HG03442 (cell line): ENCODE measurements at regions not wholly inside any gene's neighbourhood (a gene's known extent, or its start where the extent isn't known, plus 50 kb on each side); places are given as distances from the start of the nearest gene placed in this dataset.

Experiments used
- ATAC-seq: cut with Tn5 transposase; IDR thresholded peaks from one replicate; pipeline ENCODE4 v1.9.1; 2021; ENCODE audit warnings: mild to moderate bottlenecking, moderate library complexity; ENCODE audit not compliant: unreplicated experiment

DNA sequence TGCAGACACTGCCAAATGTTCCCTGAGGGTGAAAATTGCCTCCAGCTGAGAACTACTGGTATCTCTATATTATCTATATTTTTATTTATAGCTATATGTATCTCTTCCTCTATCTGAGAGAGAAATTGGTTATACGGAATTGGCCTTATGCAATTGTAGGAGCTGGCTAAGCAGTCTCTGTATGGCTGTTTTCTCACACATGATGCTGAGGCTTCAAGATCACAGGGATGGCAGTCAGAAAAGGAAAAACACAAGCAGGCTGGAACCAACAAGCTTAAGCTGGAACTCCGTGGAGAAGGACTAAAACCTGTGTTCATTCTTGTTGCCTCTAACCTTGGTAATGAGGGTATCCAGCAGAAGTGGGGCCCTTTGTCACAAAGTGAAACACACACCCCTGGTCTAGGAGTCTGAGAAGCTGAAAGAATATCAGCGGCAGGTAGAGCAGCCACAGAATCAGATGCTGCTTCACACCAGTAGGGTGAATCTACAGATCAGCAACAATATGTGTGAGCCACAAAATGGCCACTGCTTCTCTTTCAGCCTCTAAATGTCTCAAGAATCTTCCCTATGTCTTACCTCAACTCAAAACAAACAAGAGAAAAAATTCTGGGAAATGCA is 166.5 kb upstream of the PPP1R2C start:
- no peak for ATAC-seq

GRCh38 chrX:42946544-42947194 is 168.7 kb upstream of the PPP1R2C start:
- no peak for ATAC-seq

DNA sequence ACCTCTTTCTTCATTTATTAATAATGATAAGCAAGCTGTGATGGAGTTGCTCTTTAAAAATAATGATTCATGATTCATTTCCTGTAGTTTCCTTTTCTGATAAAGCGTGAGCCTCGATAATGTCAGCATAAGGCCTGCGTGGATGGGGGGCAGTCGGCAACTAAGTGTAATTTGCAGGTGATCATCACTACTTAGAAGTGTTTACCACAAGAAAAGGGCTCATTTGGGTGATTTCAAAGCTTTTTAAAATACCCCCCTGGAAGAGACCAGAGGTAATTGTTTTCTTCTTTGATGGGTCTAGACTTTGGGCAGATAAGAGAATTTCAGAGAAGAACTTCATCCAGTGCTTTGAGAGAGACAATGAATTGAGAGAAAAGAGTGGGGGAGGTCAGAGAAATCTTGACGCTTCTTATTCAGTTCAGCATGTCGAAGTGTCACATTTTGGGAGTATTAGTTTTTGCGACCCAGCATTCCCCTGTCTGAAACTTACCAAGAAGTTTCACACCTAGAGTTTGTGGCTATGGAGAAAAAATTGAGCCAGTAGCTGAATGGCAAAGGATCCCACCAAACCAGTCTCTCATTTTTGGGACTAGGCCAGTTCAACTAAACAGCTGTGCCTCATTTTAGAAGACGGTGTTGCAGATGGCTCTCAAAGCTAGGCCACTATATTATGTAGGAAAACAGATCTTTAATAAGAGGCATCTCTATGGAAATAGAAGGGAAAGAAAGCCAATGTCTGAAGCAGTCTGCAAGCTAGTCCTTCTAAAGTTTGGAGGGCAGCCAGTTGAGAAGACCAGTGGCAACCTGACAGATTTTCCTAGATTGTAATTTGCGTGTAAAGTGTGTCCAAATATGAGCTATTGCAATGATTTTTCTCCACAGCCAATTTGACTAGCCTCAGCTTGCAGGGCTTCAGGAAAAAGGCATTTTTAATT is 171.0 kb upstream of the PPP1R2C start:
- no peak for ATAC-seq

- no peak for ATAC-seq
Observed at GRCh38 chrX:42951747-42952146, 173.8 kb upstream of the PPP1R2C start.

- no peak for ATAC-seq
Observed at GRCh38 chrX:42952621-42953020, 174.7 kb upstream of the PPP1R2C start.

GRCh38 chrX:42954880-42955279 is 176.9 kb upstream of the PPP1R2C start:
- ATAC-seq: peak; percentile 22

GRCh38 chrX:42955349-42955748 is 177.4 kb upstream of the PPP1R2C start:
- ATAC-seq: peak; percentile 85

DNA sequence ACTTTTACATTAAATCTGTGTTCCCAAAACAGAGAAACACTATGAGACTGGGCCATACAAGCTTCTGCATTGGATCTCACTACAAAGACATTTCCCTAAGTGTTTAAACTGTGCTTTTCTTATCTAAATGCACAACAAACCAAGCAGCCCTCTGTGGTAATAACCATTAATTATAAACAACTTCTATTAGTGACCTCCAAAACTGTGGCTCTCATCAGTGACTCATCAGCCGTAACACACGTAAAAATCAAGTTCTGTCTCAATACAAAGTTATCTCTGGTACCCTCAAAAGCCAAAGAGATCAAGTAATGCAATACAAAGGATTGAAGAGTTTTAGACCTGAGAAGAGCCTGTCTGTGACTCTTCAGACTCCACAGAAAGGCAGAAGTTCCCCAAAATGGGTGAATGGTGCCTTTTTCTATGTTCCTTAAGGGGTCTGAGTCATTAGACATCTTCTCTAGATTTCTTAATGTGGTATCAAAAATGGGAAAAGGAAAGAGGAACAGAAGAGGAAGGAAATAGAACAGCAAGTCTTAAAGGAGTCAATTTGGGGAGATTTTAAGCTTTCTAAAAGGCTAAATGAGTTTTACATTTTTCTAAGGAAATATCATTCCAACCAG is 189.8 kb upstream of the PPP1R2C start:
- no peak for ATAC-seq

DNA sequence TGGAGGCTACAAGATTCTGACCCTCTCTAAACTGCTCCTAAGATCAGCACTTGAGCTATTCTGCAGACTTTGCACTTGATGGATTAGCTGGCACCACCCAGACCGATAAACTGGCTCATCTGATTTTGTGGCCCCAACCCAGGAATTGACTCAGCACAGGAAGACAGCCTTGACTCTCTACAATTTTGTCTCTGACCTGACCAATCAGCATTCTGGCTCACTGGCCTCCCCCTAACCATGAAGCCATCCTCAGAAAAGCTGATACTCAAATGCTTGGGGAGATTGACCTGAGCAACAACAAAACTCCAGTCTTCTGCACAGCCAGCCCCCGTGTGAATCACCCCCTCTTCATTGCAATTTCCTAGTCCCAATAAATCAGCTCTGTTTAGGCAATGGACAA is 195.4 kb upstream of the PPP1R2C start:
- no peak for ATAC-seq

DNA sequence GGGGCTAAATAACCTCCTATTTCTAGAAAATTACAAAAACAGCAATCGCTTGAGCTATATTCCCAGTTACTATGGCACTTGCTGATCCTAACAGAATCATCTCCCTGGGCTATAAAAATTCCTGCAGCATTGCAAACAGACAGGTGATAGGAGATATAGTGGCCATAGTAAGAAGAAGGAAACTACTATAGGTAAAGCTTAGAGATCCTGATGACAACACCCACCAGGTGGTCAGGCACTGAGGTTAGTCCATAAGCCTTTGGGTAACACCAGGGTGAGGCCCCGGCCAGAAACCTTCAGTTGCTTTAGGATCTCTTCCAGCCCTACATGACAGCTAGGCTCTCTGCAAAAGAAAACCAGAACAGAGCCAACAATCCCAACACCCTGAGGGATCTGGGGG is 197.9 kb upstream of the PPP1R2C start:
- no peak for ATAC-seq

DNA sequence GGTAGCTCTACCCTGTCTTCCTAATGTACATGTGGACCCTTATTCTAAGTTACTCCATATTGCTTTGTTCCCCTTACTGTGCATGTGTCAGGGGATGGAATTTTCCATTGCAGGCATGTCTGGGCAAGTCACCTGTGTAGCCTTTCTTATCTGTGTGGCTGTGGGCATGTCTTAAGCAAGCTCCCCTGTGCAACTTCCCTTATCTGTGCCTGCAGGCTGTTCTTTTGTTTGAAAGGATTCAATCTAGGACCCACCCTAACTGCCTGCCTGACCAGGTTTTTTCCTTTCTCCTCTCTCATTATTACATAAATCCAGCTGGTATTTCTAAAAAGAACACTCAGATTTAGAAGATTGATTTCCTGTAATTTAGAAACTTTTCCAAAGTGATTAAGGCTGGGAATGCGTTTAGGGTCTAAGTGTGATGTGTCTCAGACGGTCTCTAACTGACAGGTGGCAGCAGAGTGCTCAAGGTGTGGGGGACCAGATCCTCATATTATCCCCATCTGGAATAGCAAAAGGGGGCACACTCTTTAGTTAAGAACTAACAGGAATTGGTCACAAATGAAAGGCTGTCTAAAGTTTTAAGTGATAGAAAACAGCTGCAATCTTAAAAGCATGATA is 198.9 kb upstream of the PPP1R2C start:
- ATAC-seq: no peak

- no peak for ATAC-seq
Observed at GRCh38 chrX:42978655-42979379, 200.9 kb upstream of the PPP1R2C start.

DNA sequence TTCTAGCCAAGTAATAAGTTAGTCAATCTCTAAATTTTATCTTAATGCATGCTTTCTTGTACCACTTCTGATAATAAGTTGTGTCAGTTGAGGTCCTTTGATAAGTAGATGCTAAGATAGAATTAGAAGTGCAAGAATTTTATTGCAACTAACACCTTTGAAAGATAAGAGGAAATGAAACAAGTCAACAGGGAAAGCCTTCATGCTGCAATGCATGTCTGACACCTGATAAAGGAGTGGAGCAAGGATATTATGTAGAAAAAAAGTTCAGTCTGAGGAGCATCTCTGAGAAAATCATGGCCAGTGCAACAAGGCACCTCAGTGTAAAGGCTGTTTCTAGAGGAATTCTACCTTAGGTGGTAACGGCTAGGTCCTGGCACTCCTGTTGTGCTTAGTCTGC is 210.7 kb upstream of the PPP1R2C start:
- ATAC-seq: no peak

DNA sequence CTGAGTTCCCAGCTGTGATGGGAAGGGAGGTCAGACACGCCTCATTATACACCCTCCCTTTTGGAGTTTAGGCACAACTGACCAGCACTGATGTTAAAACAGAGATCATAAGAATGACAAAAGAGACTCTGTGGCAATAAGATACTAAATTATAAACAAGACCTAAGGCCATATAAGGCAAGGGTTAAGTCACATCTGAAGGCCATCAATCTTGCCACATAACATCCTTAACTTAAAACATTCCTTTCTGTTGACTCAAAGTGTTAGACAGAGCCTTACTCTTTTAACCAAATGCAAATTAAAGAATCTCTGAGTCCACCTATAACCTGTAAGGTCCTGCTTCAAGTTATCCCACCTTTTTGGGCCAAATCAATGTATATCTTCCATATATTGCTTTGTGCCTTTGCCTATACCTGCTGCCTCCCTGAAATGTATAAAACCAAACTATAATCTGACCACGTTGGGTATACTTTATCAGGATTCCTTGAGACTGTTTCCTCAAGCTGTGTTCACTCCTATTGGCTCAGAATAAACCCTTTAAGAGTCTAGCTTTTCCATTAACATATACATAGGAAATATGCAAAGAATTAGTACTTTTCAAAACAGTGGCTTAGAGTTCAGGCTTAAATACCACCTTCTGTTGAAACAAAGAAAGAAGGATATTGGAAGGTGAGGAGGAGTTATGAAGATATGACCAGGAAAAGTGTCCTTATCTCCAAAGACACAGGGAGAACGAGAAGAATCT is 214.4 kb upstream of the PPP1R2C start:
- ATAC-seq: no peak

GRCh38 chrX:42996861-42997260 is 218.9 kb upstream of the PPP1R2C start:
- no peak for ATAC-seq

- ATAC-seq: no peak
Observed at GRCh38 chrX:43000121-43000520, 222.2 kb upstream of the PPP1R2C start.

GRCh38 chrX:43002526-43003203 is 224.7 kb upstream of the PPP1R2C start:
- peak; percentile 94 for ATAC-seq

- peak; percentile 16 for ATAC-seq
Observed at GRCh38 chrX:43003204-43003565, 225.2 kb upstream of the PPP1R2C start.

DNA sequence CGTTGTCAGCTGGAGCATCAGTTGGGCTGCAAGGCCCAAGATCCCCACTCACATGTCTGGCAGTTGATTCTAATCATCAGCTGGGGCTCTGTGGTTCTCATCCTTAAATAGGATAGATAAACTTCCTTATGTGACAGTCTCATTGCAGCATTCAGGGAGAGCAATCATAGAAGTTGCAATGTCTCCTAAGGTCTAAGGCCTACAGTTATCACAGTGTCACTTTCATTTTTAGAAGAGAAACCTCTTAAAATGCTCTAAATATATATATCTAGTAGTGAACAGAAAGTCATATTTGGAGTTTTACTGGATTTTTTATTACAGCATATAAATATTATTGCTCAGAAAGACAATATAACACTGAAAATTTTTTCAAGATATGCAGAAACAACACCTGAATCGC is 226.0 kb upstream of the PPP1R2C start:
- peak; percentile 47 for ATAC-seq
